ENCODE measurements at regions not wholly inside any gene's neighbourhood (a gene's known extent, or its start where the extent isn't known, plus 50 kb on each side); places are given as distances from the start of the nearest gene placed in this dataset.
A peak's percentile ranks its signal among the peaks of the same experiment; 100 is the strongest.
"Not testable (repeated sequence)": the region's sequence is repeated elsewhere in the genome, so short reads cannot be mapped to it uniquely, and the experiment has no call there.

- DNase-seq (ENCODE audit: low read depth) = no peak
Measured at GRCh38 chr22:44628835-44629234, 73.2 kb upstream of the PRR5 start.

GRCh38 chr22:44628273-44628672 is 73.7 kb upstream of the PRR5 start:
- no peak for DNase-seq (ENCODE audit: low read depth)

GRCh38 chr22:44627521-44628139 is 74.4 kb upstream of the PRR5 start:
- DNase-seq (ENCODE audit: low read depth) = no peak

- DNase-seq (ENCODE audit: low read depth) = peak; percentile 30
Measured at GRCh38 chr22:44625981-44626687, 75.9 kb upstream of the PRR5 start.

GRCh38 chr22:44625421-44625760 is 76.6 kb upstream of the PRR5 start:
- DNase-seq (ENCODE audit: low read depth) = no peak

GRCh38 chr22:44624689-44625420 is 77.1 kb upstream of the PRR5 start:
- DNase-seq (ENCODE audit: low read depth) = no peak

- DNase-seq (ENCODE audit: low read depth) = no peak
Measured at GRCh38 chr22:44623771-44624510, 78.1 kb upstream of the PRR5 start.

- DNase-seq (ENCODE audit: low read depth) = no peak
Measured at GRCh38 chr22:44622679-44623078, 79.3 kb upstream of the PRR5 start.

GRCh38 chr22:44622147-44622427 is 79.9 kb upstream of the PRR5 start:
- no peak for DNase-seq (ENCODE audit: low read depth)

GRCh38 chr22:44621401-44622146 is 80.4 kb upstream of the PRR5 start:
- DNase-seq (ENCODE audit: low read depth) = no peak

- no peak for DNase-seq (ENCODE audit: low read depth)
Measured at GRCh38 chr22:44620841-44621257, 81.2 kb upstream of the PRR5 start.

- peak; percentile 14 for DNase-seq (ENCODE audit: low read depth)
Measured at GRCh38 chr22:44620129-44620840, 81.7 kb upstream of the PRR5 start.

GRCh38 chr22:44619560-44620128 is 82.4 kb upstream of the PRR5 start:
- DNase-seq (ENCODE audit: low read depth) = not testable (repeated sequence)

GRCh38 chr22:44618910-44619309 is 83.1 kb upstream of the PRR5 start:
- not testable (repeated sequence) for DNase-seq (ENCODE audit: low read depth)

- DNase-seq (ENCODE audit: low read depth) = no peak
Measured at GRCh38 chr22:44618400-44618799, 83.6 kb upstream of the PRR5 start.

GRCh38 chr22:44617828-44618227 is 84.2 kb upstream of the PRR5 start:
- DNase-seq (ENCODE audit: low read depth) = no peak

GRCh38 chr22:44616882-44617655 is 84.9 kb upstream of the PRR5 start:
- DNase-seq (ENCODE audit: low read depth) = no peak

- DNase-seq (ENCODE audit: low read depth) = no peak
Measured at GRCh38 chr22:44616461-44616860, 85.5 kb upstream of the PRR5 start.

GRCh38 chr22:44615602-44616180 is 86.3 kb upstream of the PRR5 start:
- no peak for DNase-seq (ENCODE audit: low read depth)

- no peak for DNase-seq (ENCODE audit: low read depth)
Measured at GRCh38 chr22:44615146-44615545, 86.9 kb upstream of the PRR5 start.
